LNCaP clone FGC (cell line): ENCODE measurements at regions not wholly inside any gene's neighbourhood (a gene's known extent, or its start where the extent isn't known, plus 50 kb on each side); places are given as distances from the start of the nearest gene placed in this dataset.

Source experiments
- DNase-seq: peaks from one replicate; pipeline ENCODE4 v3.0.0-alpha.2; 2011; ENCODE audit warnings: low read depth
- H3K4me3 ChIP-seq: 2 replicates; pipeline ENCODE4 v1.5.1; 2011; ENCODE audit warnings: mild to moderate bottlenecking, low read depth, low read length, control low read depth
- TF ChIP-seq, protein P1 (sequence below): IDR thresholded peaks from 2 replicates; pipeline ENCODE4 v1.5.1; 2012; ENCODE audit warnings: mild to moderate bottlenecking; ENCODE audit not compliant: control insufficient read depth, insufficient read depth; ENCODE audit errors: extremely low read depth

- TF ChIP-seq, protein P1, sequence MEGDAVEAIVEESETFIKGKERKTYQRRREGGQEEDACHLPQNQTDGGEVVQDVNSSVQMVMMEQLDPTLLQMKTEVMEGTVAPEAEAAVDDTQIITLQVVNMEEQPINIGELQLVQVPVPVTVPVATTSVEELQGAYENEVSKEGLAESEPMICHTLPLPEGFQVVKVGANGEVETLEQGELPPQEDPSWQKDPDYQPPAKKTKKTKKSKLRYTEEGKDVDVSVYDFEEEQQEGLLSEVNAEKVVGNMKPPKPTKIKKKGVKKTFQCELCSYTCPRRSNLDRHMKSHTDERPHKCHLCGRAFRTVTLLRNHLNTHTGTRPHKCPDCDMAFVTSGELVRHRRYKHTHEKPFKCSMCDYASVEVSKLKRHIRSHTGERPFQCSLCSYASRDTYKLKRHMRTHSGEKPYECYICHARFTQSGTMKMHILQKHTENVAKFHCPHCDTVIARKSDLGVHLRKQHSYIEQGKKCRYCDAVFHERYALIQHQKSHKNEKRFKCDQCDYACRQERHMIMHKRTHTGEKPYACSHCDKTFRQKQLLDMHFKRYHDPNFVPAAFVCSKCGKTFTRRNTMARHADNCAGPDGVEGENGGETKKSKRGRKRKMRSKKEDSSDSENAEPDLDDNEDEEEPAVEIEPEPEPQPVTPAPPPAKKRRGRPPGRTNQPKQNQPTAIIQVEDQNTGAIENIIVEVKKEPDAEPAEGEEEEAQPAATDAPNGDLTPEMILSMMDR, result no peak
- no peak overlapping the region for H3K4me3 ChIP-seq
- DNase-seq, result no peak
Measured at GRCh38 chr21:28334407-28334806, 658.3 kb downstream of the LTN1 start.

- TF ChIP-seq, protein P1, result no peak
- H3K4me3 ChIP-seq, result no peak overlapping the region
- DNase-seq, result no peak
Measured at GRCh38 chr21:28333578-28334075, 659.0 kb downstream of the LTN1 start.

DNA sequence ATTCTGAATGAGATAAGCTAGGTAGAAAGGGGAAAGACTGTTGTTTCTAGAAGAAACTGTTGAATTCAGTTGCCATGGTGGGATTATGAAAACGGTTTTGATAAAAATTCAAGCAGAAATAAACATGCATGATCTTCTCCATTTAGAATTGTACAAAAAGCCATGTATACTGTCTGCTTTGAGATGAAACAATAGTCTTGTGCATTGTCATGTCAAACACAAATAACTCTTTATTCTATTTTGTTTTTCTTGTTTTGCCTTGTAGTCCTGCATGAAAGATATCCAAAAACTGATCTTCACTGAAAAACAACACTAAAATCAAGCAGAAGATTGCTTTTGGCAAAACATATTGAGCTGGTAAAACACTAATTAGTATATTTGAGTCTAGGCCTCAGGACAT, 659.9 kb downstream of the LTN1 start:
- no peak for DNase-seq
- H3K4me3 ChIP-seq, result no peak overlapping the region
- TF ChIP-seq, protein P1, result no peak

DNA sequence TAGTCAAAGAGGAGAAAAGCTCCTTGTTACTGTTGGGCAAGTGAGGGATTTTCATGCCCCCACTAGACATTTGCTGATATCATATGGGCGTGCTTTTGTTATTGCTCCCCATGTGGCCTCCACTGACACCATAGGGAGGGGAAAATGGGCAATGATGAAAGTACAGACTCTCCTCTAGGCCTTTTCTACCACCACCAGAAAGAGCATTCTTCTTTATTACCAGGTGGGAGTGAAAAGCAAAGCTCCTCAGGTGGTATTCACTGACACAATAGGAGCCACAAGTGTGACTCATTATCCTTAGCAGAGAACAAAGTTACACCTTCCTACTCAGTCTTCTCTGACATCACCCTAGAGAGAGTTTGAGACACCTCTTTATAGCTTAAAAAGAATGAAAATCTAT, 667.1 kb downstream of the LTN1 start:
- TF ChIP-seq, protein P1, result no peak
- no peak for DNase-seq
- no peak overlapping the region for H3K4me3 ChIP-seq

DNA sequence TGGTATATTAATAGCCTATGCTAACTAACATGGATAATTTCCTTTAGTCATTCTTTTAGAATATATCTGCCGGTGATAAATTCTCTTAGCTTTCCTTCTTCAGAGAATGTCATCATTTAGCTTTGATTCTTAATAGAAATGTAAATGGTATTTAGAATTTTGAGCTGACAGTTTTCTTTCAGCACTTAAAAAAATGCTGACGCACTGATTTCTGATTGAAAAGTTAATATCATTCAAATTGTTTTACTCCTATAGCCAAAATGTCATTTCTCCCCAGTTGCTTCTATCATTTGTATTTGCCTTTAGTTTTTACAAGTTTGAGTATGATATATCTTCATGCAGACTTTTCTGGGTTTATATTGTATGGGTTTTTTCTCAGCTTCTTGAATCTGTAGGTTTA, 668.0 kb downstream of the LTN1 start:
- H3K4me3 ChIP-seq, result no peak overlapping the region
- TF ChIP-seq, protein P1, result no peak
- DNase-seq, result no peak

- TF ChIP-seq, protein P1, result no peak
- no peak overlapping the region for H3K4me3 ChIP-seq
- DNase-seq, result no peak
Measured at GRCh38 chr21:28317177-28317950, 675.3 kb downstream of the LTN1 start.
